GM19395 (cell line): ENCODE measurements at regions not wholly inside any gene's neighbourhood (a gene's known extent, or its start where the extent isn't known, plus 50 kb on each side); places are given as distances from the start of the nearest gene placed in this dataset.
"Not testable (repeated sequence)": the region's sequence is repeated elsewhere in the genome, so short reads cannot be mapped to it uniquely, and the experiment has no call there.

Source experiments
- ATAC-seq: cut with Tn5 transposase; IDR thresholded peaks from one replicate; pipeline ENCODE4 v1.9.1; 2021; ENCODE audit warnings: mild to moderate bottlenecking, moderate library complexity; ENCODE audit not compliant: unreplicated experiment

- no peak for ATAC-seq
These were observed 1444.1 kb downstream of the SLITRK5 start for GRCh38 chr13:89115307-89115706.

DNA sequence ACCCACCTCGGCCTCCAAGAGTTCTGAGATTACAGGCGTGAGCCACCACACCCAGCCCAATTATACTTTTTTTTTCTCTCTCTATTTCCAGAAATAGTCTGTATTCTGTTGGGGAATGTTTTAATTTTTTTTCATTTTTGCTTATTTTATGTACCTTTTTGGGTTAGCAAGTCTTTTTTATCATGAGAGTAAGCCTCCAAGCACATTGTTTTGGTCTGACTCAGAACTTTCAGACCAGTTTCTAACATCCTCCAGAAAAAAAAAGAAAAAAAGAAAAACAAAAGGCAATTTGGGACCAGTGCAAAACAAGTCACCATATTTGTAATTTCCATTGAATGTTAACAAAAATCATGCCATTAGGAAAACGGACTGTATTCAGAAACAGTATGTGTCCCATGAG lies 1465.5 kb downstream of the SLITRK5 start:
- no peak for ATAC-seq

DNA sequence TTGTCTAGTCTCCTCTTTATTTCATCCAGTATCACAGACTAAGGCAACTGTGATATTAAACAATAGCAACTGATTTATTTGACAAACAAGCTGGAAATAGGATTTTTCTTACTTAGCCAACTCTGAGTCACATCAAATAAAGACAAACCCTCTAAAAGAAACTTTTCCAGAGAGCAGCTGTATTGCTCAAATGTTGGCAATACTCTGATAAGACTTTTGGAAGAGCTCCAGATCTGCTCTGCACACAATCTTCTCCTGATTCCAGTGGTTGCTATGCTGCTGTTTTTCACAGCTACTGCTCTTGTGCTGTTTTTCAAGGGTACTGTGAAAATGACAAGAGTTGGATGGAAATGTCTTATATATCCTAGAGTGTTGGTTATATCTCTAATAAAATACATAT lies 1479.2 kb downstream of the SLITRK5 start:
- no peak for ATAC-seq

GRCh38 chr13:89153941-89154340 lies 1482.8 kb downstream of the SLITRK5 start:
- no peak for ATAC-seq

- ATAC-seq: no peak
These were observed 1491.9 kb downstream of the SLITRK5 start for GRCh38 chr13:89163096-89163495.

DNA sequence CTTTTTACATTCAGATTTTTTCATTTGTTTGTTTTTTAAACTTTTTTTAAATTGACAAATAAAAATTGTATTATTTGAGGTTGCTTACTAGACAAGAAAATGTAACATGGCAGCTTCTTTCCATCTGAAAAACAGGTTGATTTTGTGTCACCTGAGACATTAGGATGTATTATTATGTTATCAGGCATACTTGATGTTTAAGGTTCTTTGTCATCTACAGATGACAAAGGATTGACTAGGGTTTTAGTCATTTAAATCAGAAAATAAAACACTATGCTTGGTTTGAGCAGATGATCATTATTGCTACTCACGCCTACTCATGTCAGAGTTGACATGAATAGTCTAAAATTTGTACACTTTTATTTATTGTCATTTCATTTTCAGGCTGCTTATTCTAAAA lies 1494.5 kb downstream of the SLITRK5 start:
- ATAC-seq: no peak

DNA sequence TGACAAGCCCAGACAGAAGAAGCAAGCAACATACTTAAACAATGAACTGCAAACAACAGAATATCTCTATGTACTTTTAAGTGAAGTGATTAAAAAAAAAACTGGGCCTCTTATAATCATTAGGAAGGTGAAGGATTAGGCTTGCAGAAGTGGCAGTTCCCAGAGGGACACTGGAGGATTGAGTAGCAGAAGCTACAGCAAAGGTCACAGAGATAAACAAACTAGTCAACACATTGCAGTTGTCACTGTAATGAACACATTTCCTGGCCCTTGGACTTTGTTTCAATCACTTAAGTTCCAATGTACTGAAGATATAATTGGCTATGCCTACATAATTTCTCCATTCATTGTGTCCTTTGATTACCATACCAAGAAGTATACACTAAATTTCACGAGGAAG lies 1498.8 kb downstream of the SLITRK5 start:
- ATAC-seq: no peak

DNA sequence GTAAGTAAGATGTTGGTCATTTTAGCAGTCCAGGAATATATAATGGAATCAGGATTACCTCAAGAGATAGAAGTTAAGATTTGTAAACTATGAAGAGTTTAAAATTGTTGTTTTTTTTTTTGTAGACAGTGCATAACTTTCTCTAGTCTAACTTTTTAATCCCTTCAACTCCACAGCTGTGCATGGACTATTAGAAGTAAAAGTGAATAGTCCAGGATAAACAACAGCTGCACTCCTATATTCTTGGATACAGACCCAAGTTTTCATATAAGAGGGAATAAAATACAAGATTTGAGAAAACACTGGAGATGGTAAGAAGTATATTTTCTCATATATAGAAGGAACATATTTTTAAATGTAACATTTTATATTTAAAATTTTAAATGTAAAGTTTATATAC lies 1509.9 kb downstream of the SLITRK5 start:
- no peak for ATAC-seq

DNA sequence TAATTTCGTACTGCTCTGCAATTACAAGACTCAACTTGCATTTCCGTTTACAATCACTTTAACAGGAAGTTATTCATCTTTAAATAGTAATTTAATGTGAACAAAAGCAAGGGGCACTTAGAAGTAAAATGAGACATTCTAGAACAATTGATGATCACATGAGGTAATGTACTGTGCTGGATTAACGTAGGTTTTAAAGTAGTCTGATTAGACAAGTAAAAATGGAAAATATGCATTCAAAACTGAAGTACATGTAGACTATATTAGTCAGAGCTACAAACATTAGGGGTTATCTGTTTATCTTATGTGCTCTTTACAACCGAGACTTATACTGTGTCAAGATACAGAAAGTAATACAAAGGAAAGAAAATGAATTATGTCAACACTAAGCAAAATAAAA lies 1528.0 kb downstream of the SLITRK5 start:
- no peak for ATAC-seq

DNA sequence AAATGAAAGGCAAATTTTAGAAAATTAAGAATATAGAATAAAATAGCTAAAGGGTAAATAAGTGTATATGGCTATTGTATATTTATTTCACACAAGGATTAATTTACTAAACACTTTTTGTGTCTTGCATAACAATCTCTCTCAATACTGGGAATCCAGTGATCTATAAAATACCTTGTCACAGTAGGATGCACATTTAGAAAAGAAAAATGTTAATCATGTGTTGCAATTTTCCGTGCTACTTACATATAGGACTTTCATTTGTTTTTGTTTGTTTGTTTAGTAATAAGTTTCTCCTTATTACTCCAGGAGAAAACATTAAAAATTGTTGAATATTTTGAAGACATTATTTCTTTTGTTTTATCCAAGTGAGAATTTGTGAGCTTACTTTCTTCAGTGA lies 1533.3 kb downstream of the SLITRK5 start:
- no peak for ATAC-seq

GRCh38 chr13:89205856-89206520 lies 1534.8 kb downstream of the SLITRK5 start:
- no peak for ATAC-seq

- no peak for ATAC-seq
These were observed 1541.0 kb downstream of the SLITRK5 start for GRCh38 chr13:89212186-89212585.

DNA sequence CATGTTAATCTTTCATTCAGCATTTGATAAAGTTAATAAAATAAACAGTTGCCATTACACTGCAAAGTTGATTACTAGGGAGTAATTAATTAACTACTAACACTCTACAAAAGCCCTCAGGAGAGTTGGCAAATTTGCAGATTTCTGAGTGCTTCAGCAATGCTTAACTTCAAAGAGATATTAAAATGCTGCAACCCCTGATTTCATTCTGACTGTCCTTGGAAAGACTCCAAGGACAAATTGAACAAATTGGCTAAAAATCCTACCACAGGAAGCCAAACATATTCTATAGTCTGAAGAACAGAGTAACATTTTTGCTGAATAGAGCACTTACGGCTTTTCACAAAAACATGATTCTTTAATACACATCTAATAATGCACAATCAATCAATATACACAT lies 1543.0 kb downstream of the SLITRK5 start:
- no peak for ATAC-seq

DNA sequence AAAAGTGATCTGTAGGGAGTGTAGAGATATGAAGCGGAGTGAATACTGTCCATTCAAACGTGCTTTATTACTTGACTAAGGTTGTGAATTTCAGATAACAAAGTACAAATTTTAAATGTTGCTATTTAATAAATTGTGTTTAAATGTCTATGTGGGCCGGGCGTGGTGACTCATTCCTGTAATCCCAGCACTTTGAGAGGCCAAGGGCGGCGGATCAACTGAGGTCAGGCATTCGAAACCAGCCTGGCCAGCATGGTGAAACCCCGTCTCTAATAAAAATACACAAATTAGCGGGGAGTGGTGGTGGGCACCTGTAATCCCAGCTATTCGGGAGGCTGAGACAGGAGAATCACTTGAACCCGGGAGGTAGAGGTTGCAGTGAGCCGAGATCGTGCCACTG lies 1544.1 kb downstream of the SLITRK5 start:
- ATAC-seq: not testable (repeated sequence)

DNA sequence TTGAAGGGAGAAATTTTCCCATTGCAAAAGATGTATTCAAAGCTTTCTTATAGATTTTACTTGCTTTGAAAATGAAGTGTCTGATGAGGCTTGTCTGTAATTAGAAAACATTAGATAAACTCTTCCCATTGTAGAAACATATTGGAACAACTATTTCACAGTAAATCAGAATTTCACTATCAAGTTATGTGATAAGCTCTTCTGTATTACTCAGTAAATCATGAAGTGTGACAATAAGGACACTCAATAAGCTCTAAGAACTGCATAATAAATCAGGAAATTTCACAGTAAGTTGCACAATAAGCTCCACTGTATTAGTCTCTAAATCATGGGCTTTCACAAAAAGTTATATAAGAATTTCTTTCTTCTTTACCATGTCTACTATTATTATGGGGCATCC lies 1546.6 kb downstream of the SLITRK5 start:
- ATAC-seq: no peak

DNA sequence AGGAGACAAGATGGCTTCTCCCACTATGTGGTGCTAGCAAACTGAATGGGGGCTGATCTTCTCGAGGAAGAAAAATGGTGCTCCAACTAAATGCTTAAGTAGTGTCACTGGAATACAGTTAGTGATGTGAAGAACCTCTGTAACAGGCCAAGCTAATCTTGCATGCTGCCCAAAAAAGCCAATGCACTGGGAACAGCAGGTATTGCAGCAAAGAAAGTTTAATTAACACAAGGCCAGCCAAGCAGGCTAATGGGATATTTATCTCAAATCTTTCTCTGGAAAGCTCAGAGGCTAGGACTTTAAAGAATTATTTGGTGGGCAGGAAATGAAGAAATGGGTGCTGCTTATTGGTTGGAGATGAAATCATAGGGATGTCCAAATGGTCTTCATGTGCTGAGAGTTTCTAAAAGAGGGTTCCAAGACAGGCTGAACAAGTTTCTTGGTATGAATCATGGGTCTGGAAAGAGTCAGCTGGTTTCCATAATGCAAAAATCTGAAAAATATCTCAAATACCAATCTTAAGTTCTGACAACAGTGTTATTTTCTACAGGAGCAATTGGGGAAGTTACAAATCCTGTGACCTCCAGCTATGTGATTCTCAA lies 1550.5 kb downstream of the SLITRK5 start:
- ATAC-seq: no peak

DNA sequence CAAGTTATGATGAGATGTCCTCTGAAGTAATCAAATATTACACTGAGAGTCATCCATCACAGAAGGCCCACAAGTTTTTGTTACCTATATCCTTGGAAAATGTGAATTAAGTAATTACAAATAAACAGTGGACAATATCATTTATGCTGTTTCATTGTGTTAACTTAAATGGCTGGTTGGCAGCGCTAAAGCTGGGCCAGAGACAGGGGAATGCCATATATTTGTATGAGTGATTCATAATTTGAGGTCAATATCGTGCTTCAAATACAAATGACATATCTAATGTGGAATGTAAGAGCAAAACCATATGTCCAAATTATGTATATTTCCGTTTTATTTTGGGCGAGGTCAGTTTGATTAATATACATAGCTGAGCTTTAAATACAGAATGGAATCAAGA lies 1556.2 kb downstream of the SLITRK5 start:
- no peak for ATAC-seq

- no peak for ATAC-seq
These were observed 1567.3 kb downstream of the SLITRK5 start for GRCh38 chr13:89238496-89238895.

- no peak for ATAC-seq
These were observed 1568.4 kb downstream of the SLITRK5 start for GRCh38 chr13:89239361-89240127.

DNA sequence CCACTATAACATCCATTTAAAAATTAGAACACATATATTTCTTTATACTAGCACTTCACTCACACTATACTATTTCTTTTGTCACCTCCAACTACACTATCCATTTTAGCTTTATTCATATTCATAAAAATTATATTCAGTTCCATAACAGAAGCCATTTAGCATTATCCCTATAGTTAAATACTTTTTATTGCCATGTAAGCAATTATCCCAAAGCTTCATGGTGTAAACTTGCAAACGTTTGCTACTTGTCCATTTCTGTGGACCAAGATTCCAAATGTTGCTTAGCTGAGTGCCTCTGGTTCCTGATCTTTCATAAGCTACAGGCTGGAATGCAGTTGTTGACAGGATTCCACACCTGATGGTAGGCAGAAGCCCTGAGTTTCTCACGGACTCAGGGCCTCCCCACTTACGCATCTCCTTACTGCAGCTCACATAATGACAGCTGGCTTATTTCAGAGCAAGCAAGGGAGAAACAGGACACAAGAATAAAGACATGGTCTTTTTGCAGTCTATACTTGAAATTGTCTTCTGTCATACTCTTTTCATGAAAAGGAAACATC lies 1584.8 kb downstream of the SLITRK5 start:
- no peak for ATAC-seq

GRCh38 chr13:89267734-89268133 lies 1596.6 kb downstream of the SLITRK5 start:
- ATAC-seq: no peak

DNA sequence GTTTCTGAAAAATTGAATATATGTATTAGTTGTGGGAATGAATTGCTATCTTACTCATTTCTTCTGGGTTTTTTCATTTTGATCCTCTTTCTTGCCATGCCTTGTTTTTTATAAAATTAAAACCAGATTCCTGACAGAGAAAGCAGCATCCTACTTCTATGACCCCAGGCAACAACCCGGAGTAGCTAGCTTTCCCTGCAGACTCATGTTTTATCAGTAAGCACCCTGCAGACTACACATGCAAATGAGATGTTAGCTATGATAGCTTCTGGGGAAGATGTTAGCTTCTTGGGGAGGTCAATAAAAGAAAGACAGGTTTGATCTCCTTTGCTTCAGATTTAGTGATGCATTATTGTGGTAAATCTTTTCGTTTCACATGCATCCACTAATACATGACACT lies 1598.6 kb downstream of the SLITRK5 start:
- no peak for ATAC-seq
